ENCODE measurements at regions not wholly inside any gene's neighbourhood (a gene's known extent, or its start where the extent isn't known, plus 50 kb on each side); places are given as distances from the start of the nearest gene placed in this dataset.

- Histone ChIP-seq H3K36me3 (ENCODE audit: insufficient read depth, low read length) (no peaks in the 10 kb centered on the region), H3K9me3 (ENCODE audit: low read depth, low read length) (no peaks in the 10 kb centered on the region), H3K9ac (ENCODE audit: insufficient read length) (no peak overlapping the region), H3K27ac (no peak overlapping the region), H3K4me3 (no peak overlapping the region)
- no peak for DNase-seq (ENCODE audit: low read depth, low spot score)
- TF ChIP-seq FOXP2 (optimal IDR thresholded peaks at IDR 0.05; ENCODE audit: control extremely low read depth, extremely low read length, insufficient read depth) (no peak), EZH2 (IDR thresholded peaks at IDR 0.05) (no peak), POLR2AphosphoS5 (IDR thresholded peaks at IDR 0.05; ENCODE audit: borderline replicate concordance, low read depth, low read length) (no peak)
These were observed 443.7 kb downstream of the UTRN start for GRCh38 chr6:144728804-144729203.

GRCh38 chr6:144729502-144729901 lies 444.4 kb downstream of the UTRN start:
- no peak overlapping the region for H3K27ac ChIP-seq
- no peak overlapping the region for H3K4me3 ChIP-seq
- TF ChIP-seq FOXP2 (optimal IDR thresholded peaks at IDR 0.05; ENCODE audit: control extremely low read depth, extremely low read length, insufficient read depth) (no peak), POLR2AphosphoS5 (IDR thresholded peaks at IDR 0.05; ENCODE audit: borderline replicate concordance, low read depth, low read length) (no peak), EZH2 (IDR thresholded peaks at IDR 0.05) (no peak)
- no peak for DNase-seq (ENCODE audit: low read depth, low spot score)
- no peaks in the 10 kb centered on the region for H3K36me3 ChIP-seq (ENCODE audit: insufficient read depth, low read length)
- H3K9ac ChIP-seq (ENCODE audit: insufficient read length), result no peak overlapping the region
- no peaks in the 10 kb centered on the region for H3K9me3 ChIP-seq (ENCODE audit: low read depth, low read length)

DNA sequence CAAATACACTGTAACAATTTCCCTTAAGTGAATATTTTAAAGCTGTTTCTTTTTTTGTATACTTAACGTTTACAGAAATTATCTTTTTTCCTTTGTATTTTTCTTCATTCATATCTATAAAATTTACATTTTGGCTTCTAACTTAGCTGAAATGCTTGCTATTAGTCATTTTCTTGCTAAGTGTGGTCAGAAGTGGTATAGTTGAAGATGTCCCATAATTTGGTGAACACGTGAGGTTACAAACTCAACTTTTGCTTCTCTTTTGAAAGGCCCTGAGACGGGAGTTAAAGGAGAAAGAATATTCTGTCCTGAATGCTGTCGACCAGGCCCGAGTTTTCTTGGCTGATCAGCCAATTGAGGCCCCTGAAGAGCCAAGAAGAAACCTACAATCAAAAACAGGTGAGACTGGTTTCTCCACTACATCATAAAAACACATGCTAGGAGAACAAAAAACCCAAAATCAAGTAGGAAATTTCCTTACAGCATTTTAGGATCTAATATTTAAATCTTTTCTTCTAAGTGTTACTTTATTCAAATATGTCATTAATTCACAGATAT lies 445.0 kb downstream of the UTRN start:
- Histone ChIP-seq H3K9me3 (ENCODE audit: low read depth, low read length) (no peaks in the 10 kb centered on the region), H3K27ac (no peak overlapping the region), H3K9ac (ENCODE audit: insufficient read length) (no peak overlapping the region), H3K36me3 (ENCODE audit: insufficient read depth, low read length) (no peaks in the 10 kb centered on the region), H3K4me3 (no peak overlapping the region)
- TF ChIP-seq FOXP2 (optimal IDR thresholded peaks at IDR 0.05; ENCODE audit: control extremely low read depth, extremely low read length, insufficient read depth) (no peak), EZH2 (IDR thresholded peaks at IDR 0.05) (no peak), POLR2AphosphoS5 (IDR thresholded peaks at IDR 0.05; ENCODE audit: borderline replicate concordance, low read depth, low read length) (no peak)
- DNase-seq (ENCODE audit: low read depth, low spot score), result no peak

- H3K9ac ChIP-seq (ENCODE audit: insufficient read length), result no peak overlapping the region
- H3K36me3 ChIP-seq (ENCODE audit: insufficient read depth, low read length), result no peaks in the 10 kb centered on the region
- no peak for DNase-seq (ENCODE audit: low read depth, low spot score)
- no peak overlapping the region for H3K4me3 ChIP-seq
- TF ChIP-seq EZH2 (IDR thresholded peaks at IDR 0.05) (no peak), POLR2AphosphoS5 (IDR thresholded peaks at IDR 0.05; ENCODE audit: borderline replicate concordance, low read depth, low read length) (no peak), FOXP2 (optimal IDR thresholded peaks at IDR 0.05; ENCODE audit: control extremely low read depth, extremely low read length, insufficient read depth) (no peak)
- H3K27ac ChIP-seq, result no peak overlapping the region
- no peaks in the 10 kb centered on the region for H3K9me3 ChIP-seq (ENCODE audit: low read depth, low read length)
These were observed 446.1 kb downstream of the UTRN start for GRCh38 chr6:144731229-144731628.

GRCh38 chr6:144736763-144737162 lies 451.6 kb downstream of the UTRN start:
- Histone ChIP-seq H3K9me3 (ENCODE audit: low read depth, low read length) (no peaks in the 10 kb centered on the region), H3K27ac (no peak overlapping the region), H3K4me3 (no peak overlapping the region), H3K36me3 (ENCODE audit: insufficient read depth, low read length) (no peaks in the 10 kb centered on the region), H3K9ac (ENCODE audit: insufficient read length) (no peak overlapping the region)
- no peak for TF ChIP-seq POLR2AphosphoS5 (IDR thresholded peaks at IDR 0.05; ENCODE audit: borderline replicate concordance, low read depth, low read length)
- TF ChIP-seq EZH2 (IDR thresholded peaks at IDR 0.05), result no peak
- no peak for TF ChIP-seq FOXP2 (optimal IDR thresholded peaks at IDR 0.05; ENCODE audit: control extremely low read depth, extremely low read length, insufficient read depth)
- no peak for DNase-seq (ENCODE audit: low read depth, low spot score)

- TF ChIP-seq FOXP2 (optimal IDR thresholded peaks at IDR 0.05; ENCODE audit: control extremely low read depth, extremely low read length, insufficient read depth) (no peak), POLR2AphosphoS5 (IDR thresholded peaks at IDR 0.05; ENCODE audit: borderline replicate concordance, low read depth, low read length) (no peak), EZH2 (IDR thresholded peaks at IDR 0.05) (no peak)
- no peak overlapping the region for H3K27ac ChIP-seq
- H3K36me3 ChIP-seq (ENCODE audit: insufficient read depth, low read length), result no peaks in the 10 kb centered on the region
- no peak for DNase-seq (ENCODE audit: low read depth, low spot score)
- H3K4me3 ChIP-seq, result no peak overlapping the region
- no peak overlapping the region for H3K9ac ChIP-seq (ENCODE audit: insufficient read length)
- no peaks in the 10 kb centered on the region for H3K9me3 ChIP-seq (ENCODE audit: low read depth, low read length)
These were observed 452.9 kb downstream of the UTRN start for GRCh38 chr6:144737998-144738397.

DNA sequence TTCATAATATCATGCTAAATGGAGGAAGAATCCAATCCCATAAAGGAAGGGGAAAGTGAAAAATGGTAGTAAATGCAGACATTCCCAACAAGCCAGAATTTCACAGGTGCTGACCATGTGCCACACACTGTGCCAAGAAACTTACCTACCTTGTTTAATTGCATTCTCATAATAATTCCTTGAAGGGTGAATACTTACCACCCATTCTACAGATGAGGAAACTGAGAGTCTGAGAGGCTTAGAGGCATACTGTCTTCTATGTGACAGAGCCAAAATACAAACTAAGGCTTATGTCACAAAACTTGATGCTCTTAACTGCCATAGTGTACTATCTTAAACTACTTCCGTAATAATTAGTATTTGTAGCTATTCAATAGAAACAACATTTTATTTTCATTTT lies 454.7 kb downstream of the UTRN start:
- DNase-seq (ENCODE audit: low read depth, low spot score), result no peak
- H3K36me3 ChIP-seq (ENCODE audit: insufficient read depth, low read length), result no peaks in the 10 kb centered on the region
- H3K27ac ChIP-seq, result no peak overlapping the region

GRCh38 chr6:144741659-144742058 lies 456.5 kb downstream of the UTRN start:
- Histone ChIP-seq H3K36me3 (ENCODE audit: insufficient read depth, low read length) (no peaks in the 10 kb centered on the region), H3K9ac (ENCODE audit: insufficient read length) (no peak overlapping the region), H3K27ac (no peak overlapping the region), H3K4me3 (no peak overlapping the region), H3K9me3 (ENCODE audit: low read depth, low read length) (no peaks in the 10 kb centered on the region)
- TF ChIP-seq POLR2AphosphoS5 (IDR thresholded peaks at IDR 0.05; ENCODE audit: borderline replicate concordance, low read depth, low read length) (no peak), FOXP2 (optimal IDR thresholded peaks at IDR 0.05; ENCODE audit: control extremely low read depth, extremely low read length, insufficient read depth) (no peak), EZH2 (IDR thresholded peaks at IDR 0.05) (no peak)
- no peak for DNase-seq (ENCODE audit: low read depth, low spot score)

More for the DNA sequence above, 454.7 kb downstream of the UTRN start:
- H3K9me3 ChIP-seq (ENCODE audit: low read depth, low read length), result no peaks in the 10 kb centered on the region
- H3K9ac ChIP-seq (ENCODE audit: insufficient read length), result no peak overlapping the region
- no peak overlapping the region for H3K4me3 ChIP-seq
- TF ChIP-seq FOXP2 (optimal IDR thresholded peaks at IDR 0.05; ENCODE audit: control extremely low read depth, extremely low read length, insufficient read depth), result no peak
- TF ChIP-seq EZH2 (IDR thresholded peaks at IDR 0.05), result no peak
- TF ChIP-seq POLR2AphosphoS5 (IDR thresholded peaks at IDR 0.05; ENCODE audit: borderline replicate concordance, low read depth, low read length), result no peak

GRCh38 chr6:144742779-144743178 lies 457.6 kb downstream of the UTRN start:
- no peaks in the 10 kb centered on the region for H3K36me3 ChIP-seq (ENCODE audit: insufficient read depth, low read length)
- no peak overlapping the region for H3K4me3 ChIP-seq
- no peak for DNase-seq (ENCODE audit: low read depth, low spot score)
- no peaks in the 10 kb centered on the region for H3K9me3 ChIP-seq (ENCODE audit: low read depth, low read length)
- TF ChIP-seq POLR2AphosphoS5 (IDR thresholded peaks at IDR 0.05; ENCODE audit: borderline replicate concordance, low read depth, low read length) (no peak), FOXP2 (optimal IDR thresholded peaks at IDR 0.05; ENCODE audit: control extremely low read depth, extremely low read length, insufficient read depth) (no peak), EZH2 (IDR thresholded peaks at IDR 0.05) (no peak)
- no peak overlapping the region for H3K9ac ChIP-seq (ENCODE audit: insufficient read length)
- H3K27ac ChIP-seq, result no peak overlapping the region

Data from SK-N-MC (cell line).